NCI-H2107 (cell line): ENCODE measurements at regions not wholly inside any gene's neighbourhood (a gene's known extent, or its start where the extent isn't known, plus 50 kb on each side); places are given as distances from the start of the nearest gene placed in this dataset.

Experiments
- DNase-seq: peaks from one replicate; lab custom pipeline; 2025; lab: John Stamatoyannopoulos, UW

GRCh38 chr10:24128066-24128730 is 80.7 kb upstream of the KIAA1217 start:
- no peak for DNase-seq

DNA sequence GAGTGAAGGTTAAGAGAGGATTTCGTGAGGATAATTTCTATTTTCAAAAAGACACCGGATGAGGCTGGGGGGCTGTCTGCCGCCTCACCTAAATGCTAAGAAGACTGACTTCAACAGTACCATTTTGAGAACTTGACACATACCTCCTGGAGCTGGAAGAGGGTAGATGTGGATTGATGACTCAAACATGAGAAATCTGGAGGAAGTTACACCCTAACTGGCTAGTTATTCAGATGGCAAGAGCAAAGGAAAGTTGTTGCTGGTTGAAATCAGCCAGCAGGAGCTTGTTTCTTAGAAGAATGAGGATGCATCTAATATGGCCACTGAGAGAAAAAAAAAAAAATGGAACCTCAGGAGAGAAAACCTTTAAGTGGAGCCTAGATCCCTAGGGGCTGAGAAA is 76.2 kb upstream of the KIAA1217 start:
- DNase-seq: no peak

- no peak for DNase-seq
These were observed 75.1 kb upstream of the KIAA1217 start for GRCh38 chr10:24133835-24134234.

GRCh38 chr10:24136070-24136469 is 72.9 kb upstream of the KIAA1217 start:
- DNase-seq: no peak

- DNase-seq: no peak
These were observed 61.6 kb upstream of the KIAA1217 start for GRCh38 chr10:24147321-24147720.

GRCh38 chr10:24149640-24150039 is 59.3 kb upstream of the KIAA1217 start:
- no peak for DNase-seq

- DNase-seq: no peak
These were observed 58.1 kb upstream of the KIAA1217 start for GRCh38 chr10:24150853-24151252.

GRCh38 chr10:24152270-24152669 is 56.7 kb upstream of the KIAA1217 start:
- no peak for DNase-seq

DNA sequence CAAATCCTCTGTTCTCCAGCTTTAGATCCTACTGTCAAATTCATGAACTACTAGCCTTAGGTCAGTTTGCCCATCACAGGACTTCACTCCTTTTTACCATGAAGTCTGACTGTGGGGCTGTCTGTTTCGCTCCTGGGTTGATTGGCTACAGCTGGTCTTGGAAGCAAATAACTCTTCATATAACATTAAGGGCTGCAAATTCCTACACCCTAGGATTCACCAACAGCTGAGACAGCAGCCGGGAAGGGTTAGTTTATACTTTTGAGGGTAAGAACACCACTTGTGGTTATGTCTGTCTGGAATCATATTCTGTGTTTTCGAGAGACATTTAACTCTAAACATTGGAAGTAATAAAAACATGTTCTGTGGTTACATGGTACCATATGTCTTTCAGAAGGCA is 55.9 kb upstream of the KIAA1217 start:
- no peak for DNase-seq

DNA sequence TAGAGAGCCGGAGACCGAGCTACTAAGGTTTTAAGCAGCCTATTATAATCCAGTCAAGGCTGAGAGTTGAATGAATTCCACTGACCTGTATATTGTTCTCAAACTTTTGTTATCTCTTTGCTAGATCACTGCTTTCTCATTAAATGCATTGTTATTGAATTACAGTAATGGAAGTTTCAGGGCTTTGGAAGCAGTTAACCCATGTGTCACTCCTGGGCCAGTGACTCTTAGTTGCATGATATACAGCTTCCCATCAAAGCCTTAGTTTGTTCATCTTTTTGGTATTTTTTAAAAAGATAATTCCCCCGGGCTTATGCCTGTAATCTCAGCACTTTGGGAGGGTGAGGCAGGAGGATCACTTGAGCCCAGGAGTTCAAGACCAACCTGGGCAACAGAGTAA is 55.4 kb upstream of the KIAA1217 start:
- DNase-seq: no peak

DNA sequence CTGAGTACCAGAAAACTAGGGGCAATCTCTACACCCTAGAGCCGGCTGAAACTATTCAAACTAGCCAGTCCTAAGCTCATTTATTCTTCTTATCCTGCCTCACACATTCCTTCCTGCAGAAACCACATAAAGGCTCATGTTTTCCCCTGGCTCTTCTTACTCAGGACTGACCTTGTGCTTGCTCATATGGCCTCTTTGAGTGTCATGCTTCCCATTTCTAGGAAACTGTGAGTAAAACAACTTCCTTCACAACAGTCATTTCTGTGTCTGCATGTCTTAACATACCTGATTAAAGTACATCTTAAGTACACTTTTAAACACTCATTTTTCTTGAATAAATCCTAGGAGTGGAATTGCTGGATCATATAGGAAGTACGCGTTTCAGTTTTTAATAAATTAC is 52.3 kb upstream of the KIAA1217 start:
- DNase-seq: no peak

DNA sequence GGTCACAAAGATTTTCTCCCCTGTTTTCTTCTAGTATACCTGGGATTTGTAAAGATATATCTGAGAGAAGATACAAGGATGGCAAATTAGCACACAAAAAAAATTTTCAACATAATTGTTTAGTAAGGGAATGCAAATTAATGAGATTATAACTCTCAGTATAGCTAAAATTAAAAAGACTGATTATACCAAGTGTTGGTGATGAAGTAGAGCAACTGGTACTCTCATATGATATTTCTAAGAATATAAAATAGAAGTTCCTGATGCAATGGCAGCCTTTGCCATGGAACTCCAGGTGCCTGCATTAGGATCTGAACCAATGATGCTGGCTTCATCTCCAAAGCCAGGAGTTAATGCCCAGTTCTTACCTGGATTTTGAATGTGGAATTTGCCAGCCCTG is 51.4 kb upstream of the KIAA1217 start:
- no peak for DNase-seq
